ENCODE measurements at regions not wholly inside any gene's neighbourhood (a gene's known extent, or its start where the extent isn't known, plus 50 kb on each side); places are given as distances from the start of the nearest gene placed in this dataset.

DNA sequence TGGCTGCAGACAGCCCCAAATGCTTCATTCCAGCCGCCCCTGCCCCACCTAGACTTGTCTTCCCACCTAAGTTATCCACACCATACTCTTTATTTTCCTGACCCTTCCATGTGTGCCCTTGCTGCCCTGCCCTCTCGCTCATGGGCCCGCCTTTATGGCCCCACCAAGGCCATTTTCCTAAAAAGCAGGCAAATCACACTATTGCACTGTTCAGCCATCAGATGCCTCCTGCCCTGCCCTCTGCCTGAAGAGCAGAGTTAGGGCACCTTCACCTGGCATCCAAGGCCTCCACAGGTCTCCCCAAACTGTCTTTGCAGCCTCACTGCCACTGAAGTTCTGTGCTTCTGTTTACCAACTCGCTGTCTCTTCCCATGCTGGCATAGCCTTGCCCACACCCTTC is 496.7 kb downstream of the EIPR1 start:
- TF ChIP-seq SIN3A (IDR thresholded peaks at IDR 0.05; ENCODE audit: low read depth, low read length) (no peak), PML (IDR thresholded peaks at IDR 0.05; ENCODE audit: low read length) (no peak), SMAD5 (IDR thresholded peaks at IDR 0.05; ENCODE audit: low read depth) (no peak), SPI1 (IDR thresholded peaks at IDR 0.05; ENCODE audit: borderline replicate concordance, insufficient read depth, low read depth, low read length) (no peak), GABPA (IDR thresholded peaks at IDR 0.05; ENCODE audit: low read depth) (no peak)

All from GM12878 (cell line).